IPS-20b (cell line): ENCODE measurements at regions not wholly inside any gene's neighbourhood (a gene's known extent, or its start where the extent isn't known, plus 50 kb on each side); places are given as distances from the start of the nearest gene placed in this dataset.

Experiments used
- H3K27ac ChIP-seq: one replicate; pipeline ENCODE4 v1.5.1; 2013; ENCODE audit warnings: low read length
- H3K27me3 ChIP-seq: 2 replicates; pipeline ENCODE4 v1.6.1; 2013; ENCODE audit warnings: mild to moderate bottlenecking, low read length, inconsistent platforms; ENCODE audit not compliant: insufficient read depth
- H3K36me3 ChIP-seq: 2 replicates; pipeline ENCODE4 v1.6.1; 2013; ENCODE audit warnings: low read depth, mild to moderate bottlenecking, inconsistent platforms, low read length, moderate library complexity; ENCODE audit not compliant: insufficient read depth
- H3K4me1 ChIP-seq: 2 replicates; pipeline ENCODE4 v1.6.1; 2013; ENCODE audit warnings: mild to moderate bottlenecking, control low read depth, inconsistent platforms, low read length, moderate library complexity; ENCODE audit not compliant: insufficient read depth
- H3K4me3 ChIP-seq: 2 replicates; pipeline ENCODE4 v1.5.1; 2013; ENCODE audit warnings: mild to moderate bottlenecking, low read length, inconsistent platforms
- H3K9ac ChIP-seq: 2 replicates; pipeline ENCODE4 v1.6.1; 2013; ENCODE audit warnings: low read depth, mild to moderate bottlenecking, inconsistent platforms, low read length, moderate library complexity
- H3K9me3 ChIP-seq: 2 replicates; pipeline ENCODE4 v1.6.1; 2013; ENCODE audit warnings: mild to moderate bottlenecking, low read depth, low read length, inconsistent platforms; ENCODE audit not compliant: insufficient read depth

GRCh38 chr6:66605011-66605410 is 898.0 kb upstream of the EYS start:
- no peaks in the 10 kb centered on the region for H3K4me1 ChIP-seq
- no peaks in the 10 kb centered on the region for H3K27me3 ChIP-seq

GRCh38 chr6:66599541-66599940 is 892.5 kb upstream of the EYS start:
- Histone ChIP-seq H3K9ac (no peak overlapping the region), H3K36me3 (no peaks in the 10 kb centered on the region), H3K27ac (no peak overlapping the region), H3K4me1 (no peaks in the 10 kb centered on the region), H3K4me3 (no peak overlapping the region), H3K27me3 (no peaks in the 10 kb centered on the region), H3K9me3 (no peaks in the 10 kb centered on the region)

More at GRCh38 chr6:66605011-66605410, 898.0 kb upstream of the EYS start:
- H3K4me3 ChIP-seq = no peak overlapping the region
- H3K27ac ChIP-seq = no peak overlapping the region
- peaks cover 4% of the 10 kb centered on the region; the same call in 1 of the 2 replicates for H3K9me3 ChIP-seq
- H3K9ac ChIP-seq = no peak overlapping the region
- H3K36me3 ChIP-seq = no peaks in the 10 kb centered on the region

DNA sequence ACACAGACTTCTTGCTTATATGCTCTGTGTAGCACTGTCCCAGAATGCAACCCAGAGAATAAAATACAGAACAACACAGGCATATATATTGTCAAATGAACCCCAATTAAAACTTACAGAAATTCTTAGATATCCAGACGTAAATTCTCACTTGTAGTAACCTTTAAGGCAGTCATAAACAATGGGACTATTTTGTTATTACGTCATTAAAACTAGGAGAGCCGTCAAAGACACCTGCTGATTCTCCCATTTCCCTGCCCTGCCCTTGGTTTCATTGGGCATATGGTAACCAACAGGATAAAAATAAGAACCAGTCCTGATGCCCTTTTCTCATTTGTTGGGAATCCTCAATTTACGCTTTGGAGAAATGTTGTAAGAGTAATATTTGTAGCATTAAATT is 871.3 kb upstream of the EYS start:
- Histone ChIP-seq H3K4me3 (no peak overlapping the region), H3K9ac (no peak overlapping the region), H3K4me1 (no peaks in the 10 kb centered on the region), H3K27ac (no peak overlapping the region), H3K27me3 (no peaks in the 10 kb centered on the region), H3K36me3 (no peaks in the 10 kb centered on the region), H3K9me3 (no peaks in the 10 kb centered on the region)

GRCh38 chr6:66568271-66568670 is 861.2 kb upstream of the EYS start:
- peaks cover 3% of the 10 kb centered on the region; the same call in 1 of the 2 replicates for H3K4me1 ChIP-seq
- no peak overlapping the region for H3K9ac ChIP-seq
- H3K9me3 ChIP-seq = peaks cover 6% of the 10 kb centered on the region; the same call in 1 of the 2 replicates
- H3K27ac ChIP-seq = no peak overlapping the region
- no peaks in the 10 kb centered on the region for H3K27me3 ChIP-seq
- H3K4me3 ChIP-seq = no peak overlapping the region
- H3K36me3 ChIP-seq = no peaks in the 10 kb centered on the region

GRCh38 chr6:66561479-66561878 is 854.5 kb upstream of the EYS start:
- no peak overlapping the region for H3K27ac ChIP-seq
- H3K9ac ChIP-seq = no peak overlapping the region
- H3K27me3 ChIP-seq = no peaks in the 10 kb centered on the region
- no peak overlapping the region for H3K4me3 ChIP-seq
- peaks cover 6% of the 10 kb centered on the region; the same call in 1 of the 2 replicates for H3K9me3 ChIP-seq
- peaks cover 3% of the 10 kb centered on the region; the same call in 1 of the 2 replicates for H3K4me1 ChIP-seq
- H3K36me3 ChIP-seq = no peaks in the 10 kb centered on the region

GRCh38 chr6:66558189-66558588 is 851.2 kb upstream of the EYS start:
- Histone ChIP-seq H3K4me1 (no peaks in the 10 kb centered on the region), H3K4me3 (no peak overlapping the region), H3K27ac (no peak overlapping the region), H3K9me3 (peaks cover 21% of the 10 kb centered on the region; the same call in 1 of the 2 replicates), H3K27me3 (no peaks in the 10 kb centered on the region), H3K36me3 (no peaks in the 10 kb centered on the region), H3K9ac (no peak overlapping the region)

- Histone ChIP-seq H3K27me3 (no peaks in the 10 kb centered on the region), H3K36me3 (no peaks in the 10 kb centered on the region), H3K27ac (no peak overlapping the region), H3K4me1 (no peaks in the 10 kb centered on the region), H3K4me3 (no peak overlapping the region), H3K9ac (no peak overlapping the region), H3K9me3 (peaks cover 21% of the 10 kb centered on the region; the same call in 1 of the 2 replicates)
Observed at GRCh38 chr6:66556936-66557335, 849.9 kb upstream of the EYS start.

DNA sequence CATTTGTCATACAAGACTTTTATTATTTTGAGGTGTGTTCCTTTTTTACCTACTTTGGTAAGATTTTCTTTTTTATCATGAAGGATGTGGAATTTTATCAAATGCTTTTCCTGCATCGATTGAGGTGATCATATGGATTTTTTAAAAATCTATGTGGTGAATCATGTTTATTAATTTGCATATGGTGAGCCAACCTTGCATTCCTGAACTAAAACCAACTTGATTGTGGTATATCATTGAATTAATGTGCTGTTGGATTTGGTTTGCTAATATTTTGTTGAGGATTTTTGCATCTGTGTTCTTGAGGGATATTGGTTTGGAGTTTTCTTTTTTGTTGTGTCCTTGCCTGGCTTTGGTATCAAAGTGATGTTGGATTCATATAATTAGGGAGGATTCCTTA is 848.1 kb upstream of the EYS start:
- H3K9ac ChIP-seq = no peak overlapping the region
- H3K36me3 ChIP-seq = no peaks in the 10 kb centered on the region
- peaks cover 21% of the 10 kb centered on the region; the same call in 1 of the 2 replicates for H3K9me3 ChIP-seq
- no peaks in the 10 kb centered on the region for H3K4me1 ChIP-seq
- no peak overlapping the region for H3K4me3 ChIP-seq
- H3K27ac ChIP-seq = no peak overlapping the region
- H3K27me3 ChIP-seq = no peaks in the 10 kb centered on the region

DNA sequence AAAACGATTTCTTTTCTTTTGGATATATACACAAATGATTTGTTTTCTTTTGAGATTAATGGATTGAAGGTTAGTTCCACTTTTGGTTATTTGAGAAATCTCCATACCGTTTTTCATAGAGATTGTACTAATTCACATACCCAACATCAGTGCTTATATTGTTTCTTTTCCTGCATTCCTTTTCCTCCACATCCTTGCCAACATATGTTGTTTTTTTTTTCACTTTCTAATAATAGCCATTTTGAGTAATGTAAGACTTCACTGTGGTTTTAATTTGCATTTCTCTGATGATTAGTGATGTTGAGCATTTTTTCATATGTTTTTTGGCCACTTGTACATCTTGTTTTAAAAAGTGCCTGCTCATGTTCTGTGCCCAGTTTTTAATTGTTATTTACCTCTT is 846.4 kb upstream of the EYS start:
- Histone ChIP-seq H3K27me3 (no peaks in the 10 kb centered on the region), H3K9me3 (peaks cover 21% of the 10 kb centered on the region; the same call in 1 of the 2 replicates), H3K4me3 (no peak overlapping the region), H3K36me3 (no peaks in the 10 kb centered on the region), H3K4me1 (no peaks in the 10 kb centered on the region), H3K27ac (no peak overlapping the region), H3K9ac (no peak overlapping the region)

- Histone ChIP-seq H3K27ac (no peak overlapping the region), H3K9ac (no peak overlapping the region), H3K9me3 (no peaks in the 10 kb centered on the region; the same call in 1 of the 2 replicates), H3K36me3 (no peaks in the 10 kb centered on the region), H3K27me3 (no peaks in the 10 kb centered on the region), H3K4me3 (no peak overlapping the region), H3K4me1 (no peaks in the 10 kb centered on the region)
Observed at GRCh38 chr6:66538551-66539135, 831.6 kb upstream of the EYS start.

- Histone ChIP-seq H3K9me3 (no peaks in the 10 kb centered on the region), H3K27ac (no peak overlapping the region), H3K4me1 (no peaks in the 10 kb centered on the region), H3K4me3 (no peak overlapping the region), H3K27me3 (no peaks in the 10 kb centered on the region), H3K9ac (no peak overlapping the region), H3K36me3 (no peaks in the 10 kb centered on the region)
Observed at GRCh38 chr6:66533921-66534404, 826.9 kb upstream of the EYS start.

DNA sequence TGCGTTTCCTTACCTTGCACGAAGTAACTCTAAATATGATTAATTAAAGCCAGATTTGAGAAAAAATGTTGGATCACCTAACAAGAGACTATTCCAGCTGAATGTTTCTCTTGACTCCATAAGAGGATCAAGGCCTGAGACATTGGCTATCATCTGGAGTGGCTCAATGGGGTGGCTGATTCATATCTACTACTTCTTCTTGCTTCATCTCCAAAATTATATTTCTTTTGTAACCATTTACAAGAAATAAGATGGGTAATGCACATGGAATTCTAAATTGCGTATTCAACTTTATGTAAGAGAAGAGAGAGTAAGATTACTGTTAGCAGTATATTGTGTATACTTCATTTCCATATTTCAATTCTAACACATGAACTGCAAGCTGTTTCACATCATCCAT is 819.0 kb upstream of the EYS start:
- Histone ChIP-seq H3K4me1 (no peaks in the 10 kb centered on the region), H3K9me3 (no peaks in the 10 kb centered on the region), H3K4me3 (no peak overlapping the region), H3K27ac (no peak overlapping the region), H3K36me3 (no peaks in the 10 kb centered on the region), H3K9ac (no peak overlapping the region), H3K27me3 (no peaks in the 10 kb centered on the region)
